GDM1 (cell line): ENCODE measurements at regions not wholly inside any gene's neighbourhood (a gene's known extent, or its start where the extent isn't known, plus 50 kb on each side); places are given as distances from the start of the nearest gene placed in this dataset.

Source experiments
- DNase-seq: peaks from one replicate; lab custom pipeline; 2025; lab: John Stamatoyannopoulos, UW

- no peak for DNase-seq
Measured at GRCh38 chr15:25959100-25959499, 96.0 kb upstream of the ATP10A start.

GRCh38 chr15:25955628-25956027 is 92.5 kb upstream of the ATP10A start:
- no peak for DNase-seq

DNA sequence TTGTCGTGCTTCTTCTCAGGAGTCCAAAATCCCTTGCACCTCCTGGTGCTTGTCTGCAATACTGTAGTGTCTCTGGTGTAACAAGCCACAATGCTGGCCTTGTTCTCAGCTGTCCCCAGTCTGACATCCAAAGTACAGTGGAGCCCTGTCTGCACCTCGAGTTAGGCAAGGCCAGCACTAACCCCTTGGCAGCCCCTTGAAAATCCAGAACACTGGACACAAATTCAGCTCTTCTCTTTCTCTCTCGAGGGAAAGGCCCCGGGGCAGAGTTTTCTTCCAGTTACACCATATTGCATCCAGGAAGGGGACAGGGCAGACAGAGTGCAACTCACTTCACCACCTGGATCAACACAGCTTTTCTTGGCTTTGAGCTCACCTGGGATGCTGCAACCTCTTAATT is 91.3 kb upstream of the ATP10A start:
- no peak for DNase-seq

DNA sequence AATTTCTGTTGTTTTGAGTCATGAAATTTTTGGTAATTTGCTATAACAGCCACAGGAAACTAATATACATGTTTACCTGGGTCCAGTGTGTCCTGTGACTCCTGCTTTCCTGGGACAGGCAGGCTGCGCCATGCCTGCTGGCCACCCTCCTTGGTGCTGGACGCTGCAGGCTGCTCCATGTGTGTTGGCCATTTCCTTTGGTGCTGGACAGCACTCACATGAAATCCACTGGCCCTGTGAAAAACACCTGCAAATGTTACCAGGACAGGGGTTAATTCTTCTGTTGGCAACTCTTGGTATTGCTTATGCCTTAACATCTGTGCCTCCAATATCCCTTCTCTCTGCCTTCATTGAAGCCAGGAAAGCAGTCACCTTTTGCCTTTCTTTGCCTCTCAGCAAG is 86.9 kb upstream of the ATP10A start:
- DNase-seq, result no peak

GRCh38 chr15:25947323-25948314 is 84.5 kb upstream of the ATP10A start:
- no peak for DNase-seq

DNA sequence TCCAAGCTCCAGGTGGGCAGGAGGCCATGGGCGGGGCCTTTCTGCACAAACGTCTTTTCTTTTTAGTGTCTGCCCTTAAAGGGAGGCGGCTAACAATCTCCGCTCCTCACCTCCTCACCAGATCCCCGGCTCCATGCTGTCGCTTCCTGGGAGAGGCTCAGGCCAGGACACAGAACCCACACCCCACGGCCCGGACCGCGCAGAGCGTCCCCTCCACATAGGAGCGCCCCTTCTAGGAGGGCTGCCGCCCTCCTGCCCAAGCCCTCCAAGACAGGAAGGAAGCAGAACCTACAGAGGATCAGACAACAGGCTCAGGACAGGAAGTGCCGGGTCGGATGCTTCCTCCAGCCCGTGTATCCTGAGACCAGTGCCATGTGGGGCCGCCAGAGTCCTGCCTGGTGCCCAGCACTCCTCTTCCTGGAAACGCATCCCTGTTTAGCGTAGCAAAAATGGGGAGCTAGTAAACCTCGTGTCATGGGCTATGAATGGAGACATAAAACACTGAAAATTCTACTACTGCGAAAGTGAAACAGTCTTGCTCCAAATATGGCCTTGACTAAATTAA is 83.2 kb upstream of the ATP10A start:
- DNase-seq, result no peak

DNA sequence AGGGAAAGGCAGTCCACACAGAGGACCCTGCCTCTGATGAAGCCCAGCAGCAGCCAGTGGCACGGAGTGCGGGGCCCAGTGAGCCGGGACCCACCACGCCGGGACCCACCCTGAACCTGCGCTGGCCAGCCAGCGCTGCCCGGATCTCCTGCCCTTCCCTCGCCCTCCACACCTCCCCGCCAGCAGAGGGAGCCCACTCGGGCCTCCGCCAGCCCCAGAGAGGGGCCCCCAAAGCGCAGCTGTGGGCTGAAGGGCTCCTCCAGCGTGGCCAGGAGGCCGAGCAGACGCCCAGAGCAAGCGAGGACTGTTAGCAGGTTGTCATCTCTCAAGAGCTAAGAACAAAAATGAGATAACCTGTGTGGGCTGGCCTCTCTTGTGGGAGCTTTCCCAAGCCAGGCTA is 81.3 kb upstream of the ATP10A start:
- DNase-seq, result no peak

DNA sequence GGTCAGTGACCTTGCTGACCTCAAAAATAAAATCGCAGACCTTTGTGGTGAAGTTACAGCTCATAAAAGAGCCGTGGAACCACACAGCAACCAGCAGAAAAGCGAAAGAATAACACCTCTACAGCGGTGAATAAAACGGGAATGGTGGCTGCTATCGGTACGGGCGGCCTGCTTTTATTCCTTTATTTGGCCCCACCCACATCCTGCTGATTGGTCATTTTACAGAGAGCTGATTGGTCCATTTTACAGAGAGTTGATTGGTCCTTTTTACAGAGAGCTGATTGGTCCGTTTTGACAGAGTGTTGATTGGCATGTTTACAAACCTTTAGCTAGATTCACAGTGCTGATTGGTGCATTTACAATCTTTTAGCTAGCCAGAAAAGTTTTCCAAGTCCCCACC is 80.7 kb upstream of the ATP10A start:
- no peak for DNase-seq

- no peak for DNase-seq
Measured at GRCh38 chr15:25939122-25939521, 76.0 kb upstream of the ATP10A start.

DNA sequence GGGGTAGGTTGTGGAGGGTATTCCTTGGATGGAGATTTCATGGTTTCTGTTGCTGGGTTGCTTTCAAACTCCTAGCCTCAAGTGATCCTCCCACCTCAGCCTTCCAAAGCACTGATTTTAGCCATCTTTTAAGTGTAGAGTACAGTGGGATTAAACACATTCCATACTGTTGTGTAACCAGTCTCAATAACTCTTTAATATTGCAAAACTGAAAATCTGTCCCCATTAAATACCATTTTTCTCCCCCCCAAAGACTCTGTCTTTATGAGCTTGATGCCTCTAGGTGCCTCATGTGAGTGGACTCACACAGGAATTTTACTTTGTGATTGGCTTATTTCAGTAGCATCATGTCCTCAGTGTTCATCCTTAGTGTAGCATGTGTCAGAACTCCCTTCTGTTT is 74.7 kb upstream of the ATP10A start:
- DNase-seq, result no peak

DNA sequence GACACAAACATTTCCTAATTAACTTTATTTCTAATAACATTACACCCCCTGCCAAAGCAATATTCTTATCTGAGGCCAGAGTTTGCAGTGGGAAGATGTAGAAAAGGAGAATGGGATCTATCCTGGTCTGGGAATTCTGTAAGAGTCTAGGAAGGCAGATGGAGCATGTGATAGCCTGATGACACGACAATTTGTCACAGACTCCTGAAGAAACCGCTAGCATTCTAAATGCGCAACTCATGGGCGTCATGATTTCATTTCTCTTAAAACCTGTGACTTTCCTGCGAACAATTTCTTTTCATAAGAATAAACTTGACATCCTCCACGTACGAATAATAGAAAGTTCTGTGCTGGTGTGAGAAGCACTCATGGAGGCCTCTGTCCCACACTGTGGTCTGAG is 72.9 kb upstream of the ATP10A start:
- no peak for DNase-seq

GRCh38 chr15:25933456-25934158 is 70.5 kb upstream of the ATP10A start:
- peak; percentile 73 for DNase-seq

- DNase-seq, result no peak
Measured at GRCh38 chr15:25932696-25933095, 69.6 kb upstream of the ATP10A start.

DNA sequence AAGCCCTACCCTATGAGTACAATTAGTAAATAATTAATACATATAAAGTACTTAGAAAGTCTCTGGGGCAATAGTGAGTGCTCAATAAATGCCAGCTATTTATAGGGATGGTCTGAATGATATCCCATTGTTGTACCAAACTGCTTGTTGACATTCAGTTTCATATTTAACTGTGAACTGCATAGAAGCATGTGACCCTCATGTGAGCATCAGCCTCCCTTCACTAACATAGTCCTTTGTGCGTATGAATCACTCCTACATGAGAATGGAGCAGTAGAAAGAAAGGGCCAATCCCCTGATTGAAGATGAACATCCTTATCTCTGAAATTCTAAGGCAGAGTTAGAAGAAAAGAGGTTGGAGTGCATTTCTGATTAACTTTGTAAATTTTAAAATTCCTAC is 68.7 kb upstream of the ATP10A start:
- no peak for DNase-seq

DNA sequence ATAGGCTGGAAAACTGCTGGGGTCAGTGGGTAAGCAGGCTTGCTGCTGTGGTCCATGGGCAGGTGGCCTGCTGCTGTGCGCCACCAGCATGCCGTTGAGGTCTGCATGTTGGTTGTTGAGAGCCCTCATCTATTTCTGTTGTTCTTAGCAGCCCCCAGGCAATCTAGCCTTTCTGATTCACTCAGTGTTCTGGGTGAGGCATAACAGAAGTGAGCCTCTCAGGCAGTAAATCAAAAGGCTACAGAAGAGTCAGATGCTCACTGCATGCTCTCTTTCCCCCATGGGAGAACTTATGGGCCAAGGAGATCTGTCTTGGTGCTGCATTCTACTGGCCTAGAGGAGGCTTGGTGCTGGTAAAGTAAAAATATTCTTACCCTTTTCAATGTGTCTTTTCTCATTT is 67.8 kb upstream of the ATP10A start:
- no peak for DNase-seq
